ENCODE measurements at regions not wholly inside any gene's neighbourhood (a gene's known extent, or its start where the extent isn't known, plus 50 kb on each side); places are given as distances from the start of the nearest gene placed in this dataset.

DNA sequence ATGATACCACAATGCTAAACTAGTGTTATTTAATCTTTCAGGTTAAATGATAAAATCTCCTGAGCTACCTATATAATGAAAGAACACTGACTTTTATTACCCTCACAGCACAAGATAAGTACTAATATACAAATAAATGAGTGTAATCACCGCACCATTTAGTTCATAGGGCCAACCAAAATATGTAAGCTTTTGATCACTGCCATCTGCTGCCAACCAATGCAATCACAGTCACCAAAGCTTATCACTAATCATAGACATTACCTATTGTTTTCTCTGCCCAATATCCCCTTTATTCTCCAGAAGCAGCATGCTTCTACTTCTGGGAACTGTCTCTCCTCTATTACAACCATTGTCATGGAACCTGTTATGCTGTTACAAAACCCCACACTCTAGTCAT, 151.6 kb upstream of the LRATD1 start:
- Histone ChIP-seq H3K4me1 (ENCODE audit: insufficient read depth) (no peaks in the 10 kb centered on the region), H3K4me3 (no peak overlapping the region), H3F3A (replicated peaks; ENCODE audit: low read depth) (no peaks in the 10 kb centered on the region), H2AFZ (no peak overlapping the region), H3K4me2 (no peak overlapping the region), H3K9me2 (ENCODE audit: insufficient read depth) (peaks cover 10% of the 10 kb centered on the region; the same call in 1 of the 2 replicates), H3K79me2 (replicated peaks; ENCODE audit: insufficient read depth) (no peaks in the 10 kb centered on the region), H4K20me1 (replicated peaks; ENCODE audit: insufficient read depth) (no peaks in the 10 kb centered on the region), H3K27me3 (ENCODE audit: insufficient read depth) (no peaks in the 10 kb centered on the region), H3K27ac (ENCODE audit: low read depth) (no peak overlapping the region), H3K36me3 (ENCODE audit: insufficient read depth) (no peaks in the 10 kb centered on the region)
- ATAC-seq: no peak
- Mint-ChIP-seq H3K4me3 (no peak overlapping the region), H3K27ac (no peak overlapping the region), H3K4me1 (no peaks in the 10 kb centered on the region), H3K36me3 (ENCODE audit: low read depth) (no peaks in the 10 kb centered on the region), H3K9me3 (no peaks in the 10 kb centered on the region; the same call in 2 of the 3 replicates), H3K27me3 (ENCODE audit: insufficient read depth, low read depth, poor library complexity) (peaks cover 2% of the 10 kb centered on the region)
- TF ChIP-seq, protein P1, sequence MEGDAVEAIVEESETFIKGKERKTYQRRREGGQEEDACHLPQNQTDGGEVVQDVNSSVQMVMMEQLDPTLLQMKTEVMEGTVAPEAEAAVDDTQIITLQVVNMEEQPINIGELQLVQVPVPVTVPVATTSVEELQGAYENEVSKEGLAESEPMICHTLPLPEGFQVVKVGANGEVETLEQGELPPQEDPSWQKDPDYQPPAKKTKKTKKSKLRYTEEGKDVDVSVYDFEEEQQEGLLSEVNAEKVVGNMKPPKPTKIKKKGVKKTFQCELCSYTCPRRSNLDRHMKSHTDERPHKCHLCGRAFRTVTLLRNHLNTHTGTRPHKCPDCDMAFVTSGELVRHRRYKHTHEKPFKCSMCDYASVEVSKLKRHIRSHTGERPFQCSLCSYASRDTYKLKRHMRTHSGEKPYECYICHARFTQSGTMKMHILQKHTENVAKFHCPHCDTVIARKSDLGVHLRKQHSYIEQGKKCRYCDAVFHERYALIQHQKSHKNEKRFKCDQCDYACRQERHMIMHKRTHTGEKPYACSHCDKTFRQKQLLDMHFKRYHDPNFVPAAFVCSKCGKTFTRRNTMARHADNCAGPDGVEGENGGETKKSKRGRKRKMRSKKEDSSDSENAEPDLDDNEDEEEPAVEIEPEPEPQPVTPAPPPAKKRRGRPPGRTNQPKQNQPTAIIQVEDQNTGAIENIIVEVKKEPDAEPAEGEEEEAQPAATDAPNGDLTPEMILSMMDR (conservative IDR thresholded peaks at IDR 0.05; ENCODE audit: low read depth in 2 of 2): peak in 1 of 2 experiments; percentile 24; a peak in 1 of 4 replicates
- TF ChIP-seq, protein P2, sequence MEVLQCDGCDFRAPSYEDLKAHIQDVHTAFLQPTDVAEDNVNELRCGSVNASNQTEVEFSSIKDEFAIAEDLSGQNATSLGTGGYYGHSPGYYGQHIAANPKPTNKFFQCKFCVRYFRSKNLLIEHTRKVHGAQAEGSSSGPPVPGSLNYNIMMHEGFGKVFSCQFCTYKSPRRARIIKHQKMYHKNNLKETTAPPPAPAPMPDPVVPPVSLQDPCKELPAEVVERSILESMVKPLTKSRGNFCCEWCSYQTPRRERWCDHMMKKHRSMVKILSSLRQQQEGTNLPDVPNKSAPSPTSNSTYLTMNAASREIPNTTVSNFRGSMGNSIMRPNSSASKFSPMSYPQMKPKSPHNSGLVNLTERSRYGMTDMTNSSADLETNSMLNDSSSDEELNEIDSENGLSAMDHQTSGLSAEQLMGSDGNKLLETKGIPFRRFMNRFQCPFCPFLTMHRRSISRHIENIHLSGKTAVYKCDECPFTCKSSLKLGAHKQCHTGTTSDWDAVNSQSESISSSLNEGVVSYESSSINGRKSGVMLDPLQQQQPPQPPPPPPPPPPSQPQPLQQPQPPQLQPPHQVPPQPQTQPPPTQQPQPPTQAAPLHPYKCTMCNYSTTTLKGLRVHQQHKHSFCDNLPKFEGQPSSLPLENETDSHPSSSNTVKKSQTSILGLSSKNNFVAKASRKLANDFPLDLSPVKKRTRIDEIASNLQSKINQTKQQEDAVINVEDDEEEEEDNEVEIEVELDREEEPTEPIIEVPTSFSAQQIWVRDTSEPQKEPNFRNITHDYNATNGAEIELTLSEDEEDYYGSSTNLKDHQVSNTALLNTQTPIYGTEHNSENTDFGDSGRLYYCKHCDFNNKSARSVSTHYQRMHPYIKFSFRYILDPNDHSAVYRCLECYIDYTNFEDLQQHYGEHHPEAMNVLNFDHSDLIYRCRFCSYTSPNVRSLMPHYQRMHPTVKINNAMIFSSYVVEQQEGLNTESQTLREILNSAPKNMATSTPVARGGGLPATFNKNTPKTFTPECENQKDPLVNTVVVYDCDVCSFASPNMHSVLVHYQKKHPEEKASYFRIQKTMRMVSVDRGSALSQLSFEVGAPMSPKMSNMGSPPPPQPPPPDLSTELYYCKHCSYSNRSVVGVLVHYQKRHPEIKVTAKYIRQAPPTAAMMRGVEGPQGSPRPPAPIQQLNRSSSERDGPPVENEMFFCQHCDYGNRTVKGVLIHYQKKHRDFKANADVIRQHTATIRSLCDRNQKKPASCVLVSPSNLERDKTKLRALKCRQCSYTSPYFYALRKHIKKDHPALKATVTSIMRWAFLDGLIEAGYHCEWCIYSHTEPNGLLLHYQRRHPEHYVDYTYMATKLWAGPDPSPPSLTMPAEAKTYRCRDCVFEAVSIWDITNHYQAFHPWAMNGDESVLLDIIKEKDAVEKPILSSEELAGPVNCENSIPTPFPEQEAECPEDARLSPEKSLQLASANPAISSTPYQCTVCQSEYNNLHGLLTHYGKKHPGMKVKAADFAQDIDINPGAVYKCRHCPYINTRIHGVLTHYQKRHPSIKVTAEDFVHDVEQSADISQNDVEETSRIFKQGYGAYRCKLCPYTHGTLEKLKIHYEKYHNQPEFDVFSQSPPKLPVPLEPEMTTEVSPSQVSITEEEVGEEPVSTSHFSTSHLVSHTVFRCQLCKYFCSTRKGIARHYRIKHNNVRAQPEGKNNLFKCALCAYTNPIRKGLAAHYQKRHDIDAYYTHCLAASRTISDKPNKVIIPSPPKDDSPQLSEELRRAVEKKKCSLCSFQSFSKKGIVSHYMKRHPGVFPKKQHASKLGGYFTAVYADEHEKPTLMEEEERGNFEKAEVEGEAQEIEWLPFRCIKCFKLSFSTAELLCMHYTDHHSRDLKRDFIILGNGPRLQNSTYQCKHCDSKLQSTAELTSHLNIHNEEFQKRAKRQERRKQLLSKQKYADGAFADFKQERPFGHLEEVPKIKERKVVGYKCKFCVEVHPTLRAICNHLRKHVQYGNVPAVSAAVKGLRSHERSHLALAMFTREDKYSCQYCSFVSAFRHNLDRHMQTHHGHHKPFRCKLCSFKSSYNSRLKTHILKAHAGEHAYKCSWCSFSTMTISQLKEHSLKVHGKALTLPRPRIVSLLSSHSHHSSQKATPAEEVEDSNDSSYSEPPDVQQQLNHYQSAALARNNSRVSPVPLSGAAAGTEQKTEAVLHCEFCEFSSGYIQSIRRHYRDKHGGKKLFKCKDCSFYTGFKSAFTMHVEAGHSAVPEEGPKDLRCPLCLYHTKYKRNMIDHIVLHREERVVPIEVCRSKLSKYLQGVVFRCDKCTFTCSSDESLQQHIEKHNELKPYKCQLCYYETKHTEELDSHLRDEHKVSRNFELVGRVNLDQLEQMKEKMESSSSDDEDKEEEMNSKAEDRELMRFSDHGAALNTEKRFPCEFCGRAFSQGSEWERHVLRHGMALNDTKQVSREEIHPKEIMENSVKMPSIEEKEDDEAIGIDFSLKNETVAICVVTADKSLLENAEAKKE (CRISPR knock-in tag; IDR thresholded peaks at IDR 0.05): no peak
- DNase-seq (ENCODE audit: low spot score): no peak

DNA sequence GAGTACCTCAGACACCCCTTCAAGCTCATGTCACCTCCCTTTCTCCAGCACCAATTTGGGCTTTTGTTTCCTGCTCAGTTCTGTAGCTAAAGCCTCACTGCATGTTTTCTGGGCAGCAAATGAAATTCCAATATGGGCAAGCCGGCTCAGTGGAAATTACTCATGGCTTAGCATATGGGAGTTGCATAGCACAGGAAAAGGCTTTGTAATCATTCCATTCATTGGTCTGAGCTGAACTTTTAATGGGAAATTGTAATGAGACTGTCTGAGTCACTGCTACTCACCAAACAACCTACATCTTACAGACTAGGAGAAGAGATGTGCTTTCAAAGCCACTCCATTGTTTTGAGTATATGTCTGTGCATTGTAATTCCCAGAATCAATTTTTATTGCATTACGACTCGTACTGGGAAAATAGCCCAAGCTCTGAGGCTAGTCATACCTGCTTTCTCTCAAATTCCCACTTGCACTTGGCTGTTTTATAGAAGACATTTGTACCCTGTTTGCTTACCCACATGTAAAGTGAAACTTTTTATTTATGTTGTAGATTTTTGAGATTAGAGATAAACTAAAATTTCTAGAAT, 139.5 kb upstream of the LRATD1 start:
- Mint-ChIP-seq H3K36me3 (ENCODE audit: low read depth) (no peaks in the 10 kb centered on the region), H3K27ac (0 out of 2 replicates have a peak overlapping the region, but pooled peaks have one; percentile 7), H3K4me3 (no peak overlapping the region), H3K4me1 (peaks cover 2% of the 10 kb centered on the region; the same call in 1 of the 3 replicates), H3K9me3 (no peaks in the 10 kb centered on the region), H3K27me3 (ENCODE audit: insufficient read depth, low read depth, poor library complexity) (no peaks in the 10 kb centered on the region)
- no peak overlapping the region for H3K4me3 ChIP-seq
- no peaks in the 10 kb centered on the region for H3K36me3 ChIP-seq (ENCODE audit: insufficient read depth)
- H2AFZ ChIP-seq: peak overlapping the region; percentile 67; the same call in 1 of the 2 replicates
- no peaks in the 10 kb centered on the region for H3K27me3 ChIP-seq (ENCODE audit: insufficient read depth)
- no peaks in the 10 kb centered on the region for H3K79me2 ChIP-seq (replicated peaks; ENCODE audit: insufficient read depth)
- peak; percentile 7 for DNase-seq (ENCODE audit: low spot score)
- ATAC-seq: no peak
- H3K9me2 ChIP-seq (ENCODE audit: insufficient read depth): no peaks in the 10 kb centered on the region
- no peak overlapping the region for H3K27ac ChIP-seq (ENCODE audit: low read depth)
- no peaks in the 10 kb centered on the region for H4K20me1 ChIP-seq (replicated peaks; ENCODE audit: insufficient read depth)
- no peaks in the 10 kb centered on the region for H3F3A ChIP-seq (replicated peaks; ENCODE audit: low read depth)
- no peaks in the 10 kb centered on the region for H3K4me1 ChIP-seq (ENCODE audit: insufficient read depth)
- H3K4me2 ChIP-seq: no peak overlapping the region
- TF ChIP-seq, protein P1 (conservative IDR thresholded peaks at IDR 0.05; ENCODE audit: low read depth in 2 of 2): no peak
- TF ChIP-seq STAT1 (IDR thresholded peaks at IDR 0.05; ENCODE audit: unreplicated experiment) (no peak), CREB1 (CRISPR knock-in tag; IDR thresholded peaks at IDR 0.05; ENCODE audit: low read depth) (no peak)
